GM21423 (cell line): ENCODE measurements at regions not wholly inside any gene's neighbourhood (a gene's known extent, or its start where the extent isn't known, plus 50 kb on each side); places are given as distances from the start of the nearest gene placed in this dataset.
"Not testable (repeated sequence)": the region's sequence is repeated elsewhere in the genome, so short reads cannot be mapped to it uniquely, and the experiment has no call there.

Experiments used
- ATAC-seq: cut with Tn5 transposase; IDR thresholded peaks from one replicate; pipeline ENCODE4 v1.9.1; 2021; ENCODE audit warnings: mild to moderate bottlenecking, moderate library complexity; ENCODE audit not compliant: unreplicated experiment

GRCh38 chr10:43921478-43921877 is 272.8 kb upstream of the ZNF32 start:
- no peak for ATAC-seq

GRCh38 chr10:43920236-43920758 is 271.6 kb upstream of the ZNF32 start:
- ATAC-seq: not testable (repeated sequence)

- no peak for ATAC-seq
Observed at GRCh38 chr10:43913676-43914235, 265.1 kb upstream of the ZNF32 start.

DNA sequence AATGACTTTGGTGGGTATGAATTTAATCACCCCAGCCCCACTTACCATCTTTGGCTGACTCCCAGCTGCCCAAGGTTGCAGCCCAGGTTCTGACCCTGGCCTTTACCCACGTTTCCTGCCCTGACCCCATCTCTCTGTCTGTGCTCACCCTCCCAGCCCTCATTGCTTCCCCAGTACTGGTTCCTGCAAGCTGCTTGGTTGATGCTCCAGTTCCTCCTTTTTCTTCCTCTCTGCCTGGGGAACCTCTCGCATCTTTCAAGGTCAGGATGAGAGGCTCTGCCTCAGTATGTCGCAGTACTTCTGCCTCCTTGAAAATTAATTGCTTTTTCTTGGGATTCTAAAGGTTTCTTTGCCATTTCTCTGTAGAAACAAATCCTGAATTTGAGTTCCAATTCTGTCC is 263.8 kb upstream of the ZNF32 start:
- no peak for ATAC-seq

DNA sequence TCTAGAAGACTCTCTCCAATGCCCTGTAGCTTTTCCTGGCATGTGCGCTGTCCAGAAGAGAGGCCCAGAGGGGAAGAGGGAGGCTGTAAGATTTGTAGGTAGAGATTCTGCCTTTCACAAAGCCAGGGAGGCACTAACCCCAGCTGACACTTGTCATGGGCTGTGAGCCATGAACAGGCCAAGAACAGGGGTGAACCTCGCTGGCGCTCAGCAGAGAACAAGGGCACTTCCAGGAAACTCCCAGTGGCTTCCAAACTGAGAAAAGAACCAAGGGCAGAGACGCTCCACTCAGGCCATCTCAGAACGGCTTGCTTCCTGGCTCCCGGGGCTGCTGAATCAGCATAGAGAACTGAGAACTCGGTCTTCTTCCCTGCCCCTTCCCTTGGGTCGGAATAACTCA is 257.8 kb upstream of the ZNF32 start:
- ATAC-seq: no peak

DNA sequence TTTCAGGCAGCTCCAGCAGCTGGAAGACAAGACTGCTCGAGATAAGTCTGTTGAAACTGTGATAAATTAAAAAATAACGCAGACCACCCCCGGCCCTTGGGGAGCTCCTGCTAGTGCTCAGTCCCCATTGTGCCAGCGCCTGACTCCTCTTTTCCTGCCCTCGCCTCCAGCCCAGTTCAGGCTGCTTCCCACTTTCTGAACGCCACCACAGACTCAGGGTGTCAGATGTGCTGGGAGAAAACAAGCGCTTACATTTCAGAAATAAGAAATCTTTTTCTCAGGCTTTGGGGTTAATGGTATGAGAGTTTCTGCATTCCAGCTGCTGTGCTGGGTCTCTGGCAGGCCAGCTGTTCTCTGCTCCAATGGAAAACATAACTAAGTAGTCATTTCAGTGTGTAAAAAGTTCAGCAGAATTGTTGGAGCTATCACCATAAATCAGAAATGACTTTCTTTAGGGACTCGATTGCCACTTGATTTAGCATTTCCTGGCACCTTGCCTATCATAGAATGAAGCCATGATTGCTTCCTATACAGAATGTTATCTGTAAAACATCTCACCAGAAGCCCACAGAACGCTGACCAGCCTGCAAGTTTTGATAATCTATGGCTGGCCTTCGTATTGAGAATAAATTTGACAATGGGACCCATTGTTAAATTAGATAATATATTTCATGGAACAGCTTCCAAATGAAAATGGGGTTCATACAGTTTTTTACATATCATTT is 257.0 kb upstream of the ZNF32 start:
- ATAC-seq: no peak

DNA sequence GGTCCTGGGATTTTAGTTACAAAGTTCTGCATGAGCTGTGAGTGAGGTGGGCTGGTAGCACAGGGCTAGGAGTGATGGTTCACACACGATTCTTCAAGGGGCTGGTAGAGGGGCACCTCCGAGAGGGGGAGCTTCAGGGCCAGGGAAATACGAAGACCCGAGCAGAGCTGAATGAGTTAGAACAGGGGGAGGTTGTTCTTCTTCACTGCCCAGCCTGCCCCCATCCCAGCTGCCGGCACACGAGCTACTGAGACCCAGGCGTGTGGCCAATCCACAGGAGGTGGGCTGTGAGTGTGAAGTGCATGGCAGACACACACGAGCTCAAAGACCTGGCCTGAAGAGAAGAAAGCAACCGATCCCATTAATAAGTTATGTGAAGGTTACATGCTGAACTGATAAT is 256.2 kb upstream of the ZNF32 start:
- no peak for ATAC-seq

GRCh38 chr10:43904301-43904700 is 255.6 kb upstream of the ZNF32 start:
- no peak for ATAC-seq

DNA sequence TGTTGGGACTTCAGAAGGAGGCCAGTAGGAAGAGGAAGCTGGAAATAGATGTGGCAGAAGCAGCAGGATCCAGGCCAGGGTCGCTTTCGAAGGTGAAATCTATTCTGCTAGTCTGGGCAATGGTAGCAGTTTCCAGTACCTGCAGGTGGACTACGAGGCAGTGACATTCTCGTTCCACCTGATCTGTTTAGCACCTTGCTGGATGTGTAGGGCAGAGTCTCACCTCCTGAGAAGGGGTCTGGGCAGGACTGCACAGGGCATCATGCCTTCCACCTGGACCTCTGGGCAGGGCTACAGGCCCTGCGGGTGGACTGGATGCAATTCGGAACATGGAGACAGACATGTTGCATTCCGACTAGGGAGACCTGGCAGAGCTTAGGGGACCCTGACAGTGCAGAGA is 254.8 kb upstream of the ZNF32 start:
- no peak for ATAC-seq

GRCh38 chr10:43902842-43903241 is 254.2 kb upstream of the ZNF32 start:
- ATAC-seq: no peak

- no peak for ATAC-seq
Observed at GRCh38 chr10:43901744-43902504, 253.2 kb upstream of the ZNF32 start.

- no peak for ATAC-seq
Observed at GRCh38 chr10:43901302-43901701, 252.6 kb upstream of the ZNF32 start.

DNA sequence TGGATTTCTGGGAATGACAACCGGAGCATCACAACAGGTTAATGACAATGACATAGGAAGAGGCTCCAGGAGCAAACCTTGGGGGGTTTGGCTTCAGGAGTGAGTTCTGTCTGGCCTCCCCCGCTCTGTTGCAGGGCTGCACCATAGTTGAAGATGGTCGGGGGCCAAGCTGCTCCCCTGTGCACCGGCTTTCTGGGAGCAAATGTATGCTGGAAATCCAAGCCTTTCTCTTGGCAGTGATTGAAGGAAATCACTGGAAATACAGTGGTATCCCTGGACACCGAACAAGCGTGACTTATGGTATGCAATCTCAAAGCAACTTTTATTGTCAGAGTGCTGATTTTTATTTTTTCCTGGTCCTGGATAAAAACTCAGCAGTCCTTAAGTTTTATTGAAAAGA is 251.9 kb upstream of the ZNF32 start:
- no peak for ATAC-seq

- no peak for ATAC-seq
Observed at GRCh38 chr10:43899224-43899959, 250.7 kb upstream of the ZNF32 start.

DNA sequence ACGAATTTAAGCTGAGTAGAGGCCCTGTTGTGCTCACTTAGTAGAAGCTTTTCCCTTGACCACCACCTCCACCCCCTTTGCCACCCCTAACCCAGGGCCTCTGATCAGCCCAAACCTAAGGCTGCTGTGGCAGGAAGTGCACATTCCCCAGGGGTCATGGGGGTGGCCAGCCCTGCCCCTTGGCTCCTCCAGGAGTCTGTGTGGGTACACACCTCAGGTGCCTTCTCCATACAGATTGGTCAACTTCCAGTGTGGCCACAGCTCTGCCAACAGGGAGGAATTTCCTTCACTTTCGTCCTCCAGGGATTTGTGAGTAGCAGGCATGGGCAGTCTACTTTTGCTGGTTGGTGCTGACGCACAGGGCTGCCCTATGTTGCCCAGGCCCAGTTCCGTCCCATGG is 249.9 kb upstream of the ZNF32 start:
- no peak for ATAC-seq

- ATAC-seq: no peak
Observed at GRCh38 chr10:43897765-43898419, 249.2 kb upstream of the ZNF32 start.

GRCh38 chr10:43892062-43892770 is 243.5 kb upstream of the ZNF32 start:
- ATAC-seq: no peak

DNA sequence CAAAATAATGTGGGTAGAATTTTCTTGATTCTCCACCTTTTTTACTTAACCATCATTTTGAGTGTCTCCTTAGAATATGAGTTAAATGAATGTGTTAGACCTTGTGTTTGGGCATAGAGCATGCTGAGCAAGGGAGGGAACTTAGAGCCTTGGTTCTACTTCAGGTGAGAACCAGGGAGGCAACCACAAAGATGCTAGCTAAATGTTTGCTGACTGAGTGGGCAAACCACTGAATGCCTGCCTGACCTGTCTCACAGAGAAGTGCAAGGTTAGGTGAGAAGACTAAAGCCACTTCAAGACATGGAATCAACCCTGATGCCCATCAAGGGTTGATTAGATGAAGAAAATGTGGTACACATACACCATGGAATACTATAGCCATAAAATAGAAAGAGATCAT is 242.6 kb upstream of the ZNF32 start:
- ATAC-seq: no peak

DNA sequence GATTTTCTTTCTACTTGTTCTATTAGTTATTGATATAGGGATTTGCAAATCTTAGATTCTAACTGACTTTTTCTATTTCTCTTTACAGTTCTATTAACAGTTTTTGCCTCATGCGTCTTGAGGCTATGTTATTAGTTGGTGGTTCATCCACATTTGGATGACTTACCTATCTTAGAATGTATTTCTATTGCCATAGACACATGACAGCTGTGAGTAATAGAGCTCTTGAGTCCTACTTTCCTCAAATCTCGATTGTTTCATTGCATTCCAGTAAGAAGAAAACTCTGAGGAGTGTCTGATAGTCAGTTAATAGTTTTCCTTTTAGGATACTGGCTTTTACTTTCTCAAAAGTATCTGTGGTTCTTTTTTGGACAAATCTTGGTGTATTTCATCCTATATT is 241.4 kb upstream of the ZNF32 start:
- no peak for ATAC-seq

- no peak for ATAC-seq
Observed at GRCh38 chr10:43888586-43888985, 239.9 kb upstream of the ZNF32 start.
